Neural cell (in vitro differentiated cells): ENCODE measurements at regions not wholly inside any gene's neighbourhood (a gene's known extent, or its start where the extent isn't known, plus 50 kb on each side); places are given as distances from the start of the nearest gene placed in this dataset.

ENCODE experiments used
- EP300 ChIP-seq: fragments of 450-650 bp; conservative IDR thresholded peaks from 2 replicates; pipeline ENCODE4 v1.6.1; 2014; ENCODE audit warnings: antibody characterized with exemption, mild to moderate bottlenecking, moderate library complexity; ENCODE audit not compliant: poor library complexity, severe bottlenecking
- EZH2 ChIP-seq: fragments of 200-600, 300-800 bp; shearing (Covaris generic), sonication (generic); IDR thresholded peaks from 2 replicates; pipeline ENCODE4 v1.6.1; 2014; ENCODE audit warnings: antibody characterized with exemption, low read length, borderline replicate concordance, mild to moderate bottlenecking; ENCODE audit not compliant: insufficient read depth, poor library complexity, severe bottlenecking
- MXI1 ChIP-seq: fragments of 450-650 bp; conservative IDR thresholded peaks from 2 replicates; pipeline ENCODE4 v1.6.1; 2014; ENCODE audit warnings: antibody characterized with exemption, mild to moderate bottlenecking; ENCODE audit not compliant: poor library complexity, severe bottlenecking
- POLR2AphosphoS5 ChIP-seq: IDR thresholded peaks from 2 replicates; pipeline ENCODE4 v1.6.1; 2012
- RAD21 ChIP-seq: fragments of 450-650 bp; conservative IDR thresholded peaks from 2 replicates; pipeline ENCODE4 v1.6.1; 2014; ENCODE audit warnings: antibody characterized with exemption, mild to moderate bottlenecking, moderate library complexity
- REST ChIP-seq: IDR thresholded peaks from 2 replicates; pipeline ENCODE4 v1.6.1; 2012; ENCODE audit warnings: borderline replicate concordance
- SMC3 ChIP-seq: fragments of 450-650 bp; conservative IDR thresholded peaks from 2 replicates; pipeline ENCODE4 v1.6.1; 2014; ENCODE audit warnings: antibody characterized with exemption, mild to moderate bottlenecking, moderate library complexity; ENCODE audit not compliant: poor library complexity
- TAF1 ChIP-seq: IDR thresholded peaks from 2 replicates; pipeline ENCODE4 v1.6.1; 2012; ENCODE audit warnings: low read depth
- TF ChIP-seq, protein P1 (sequence below): fragments of 450-650 bp; IDR thresholded peaks from 2 replicates; pipeline ENCODE4 v1.5.1; 2014; ENCODE audit warnings: antibody characterized with exemption, mild to moderate bottlenecking, moderate library complexity; ENCODE audit not compliant: poor library complexity, severe bottlenecking

DNA sequence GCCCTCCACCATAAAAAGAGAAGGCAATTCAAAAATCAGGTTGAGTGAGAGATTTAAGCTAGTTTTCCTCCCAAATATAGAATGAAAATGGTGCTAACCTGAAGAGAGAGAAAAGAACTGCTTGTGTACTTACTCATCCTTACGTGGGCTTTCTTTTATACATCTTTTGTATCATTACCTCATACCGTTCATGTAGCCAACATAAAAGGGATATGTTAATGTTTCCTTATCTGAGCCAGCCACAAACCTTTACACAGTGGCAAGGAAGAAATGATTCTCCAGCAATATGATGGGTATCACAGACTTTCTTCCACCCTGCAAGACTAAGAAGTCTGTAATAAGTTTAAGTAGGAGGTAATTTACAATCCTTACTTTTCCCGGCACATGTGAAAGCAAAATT lies 600.8 kb upstream of the ZNF385D start:
- TF ChIP-seq, protein P1, sequence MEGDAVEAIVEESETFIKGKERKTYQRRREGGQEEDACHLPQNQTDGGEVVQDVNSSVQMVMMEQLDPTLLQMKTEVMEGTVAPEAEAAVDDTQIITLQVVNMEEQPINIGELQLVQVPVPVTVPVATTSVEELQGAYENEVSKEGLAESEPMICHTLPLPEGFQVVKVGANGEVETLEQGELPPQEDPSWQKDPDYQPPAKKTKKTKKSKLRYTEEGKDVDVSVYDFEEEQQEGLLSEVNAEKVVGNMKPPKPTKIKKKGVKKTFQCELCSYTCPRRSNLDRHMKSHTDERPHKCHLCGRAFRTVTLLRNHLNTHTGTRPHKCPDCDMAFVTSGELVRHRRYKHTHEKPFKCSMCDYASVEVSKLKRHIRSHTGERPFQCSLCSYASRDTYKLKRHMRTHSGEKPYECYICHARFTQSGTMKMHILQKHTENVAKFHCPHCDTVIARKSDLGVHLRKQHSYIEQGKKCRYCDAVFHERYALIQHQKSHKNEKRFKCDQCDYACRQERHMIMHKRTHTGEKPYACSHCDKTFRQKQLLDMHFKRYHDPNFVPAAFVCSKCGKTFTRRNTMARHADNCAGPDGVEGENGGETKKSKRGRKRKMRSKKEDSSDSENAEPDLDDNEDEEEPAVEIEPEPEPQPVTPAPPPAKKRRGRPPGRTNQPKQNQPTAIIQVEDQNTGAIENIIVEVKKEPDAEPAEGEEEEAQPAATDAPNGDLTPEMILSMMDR, result no peak
- TF ChIP-seq EZH2 (no peak), MXI1 (no peak), REST (no peak), POLR2AphosphoS5 (no peak), SMC3 (no peak), TAF1 (no peak), RAD21 (no peak), EP300 (no peak)
